Right atrium auricular region (tissue), 2 donors: ENCODE measurements at regions not wholly inside any gene's neighbourhood (a gene's known extent, or its start where the extent isn't known, plus 50 kb on each side); places are given as distances from the start of the nearest gene placed in this dataset.

Source experiments
- DNase-seq: peaks from one replicate; pipeline ENCODE4 v3.0.0-alpha.2; 2019; ENCODE audit warnings: low spot score
- H3K27ac ChIP-seq, 2 donors: fragments of 200-600 bp; sonication (generic); 1 replicate in 1 of 2; 2 replicates in 1 of 2; pipeline ENCODE4 v1.5.1; 2016 to 2019
- H3K27me3 ChIP-seq, 2 donors: fragments of 200-600 bp; sonication (generic); one replicate each; pipeline versions ENCODE4 v1.5.1 to v1.6.0; 2017 to 2019
- H3K36me3 ChIP-seq: fragments of 200-600 bp; sonication (generic); one replicate; pipeline ENCODE4 v1.5.1; 2016
- H3K4me1 ChIP-seq, 2 donors: fragments of 200-600 bp; sonication (generic); one replicate each; pipeline versions ENCODE4 v1.5.1 to v1.6.0; 2017 to 2019
- H3K4me3 ChIP-seq, 2 donors: fragments of 200-600 bp; sonication (generic); 1 replicate in 1 of 2; 2 replicates in 1 of 2; pipeline ENCODE4 v1.5.1; 2017 to 2019; ENCODE audit warnings: mild to moderate bottlenecking in 1 of 2, moderate library complexity in 1 of 2
- H3K9me3 ChIP-seq, 2 donors: fragments of 200-600 bp; sonication (generic); one replicate each; pipeline ENCODE4 v1.5.1; 2019
- CTCF ChIP-seq, 2 donors: fragments of 200-600 bp; sonication (generic); IDR thresholded peaks; one replicate each; pipeline ENCODE4 v1.5.1; 2019; ENCODE audit warnings: antibody characterized with exemption in 2 of 2

GRCh38 chr1:59177756-59178155 lies 119.1 kb upstream of the FGGY start:
- Histone ChIP-seq H3K36me3 (no peaks in the 10 kb centered on the region), H3K27ac (peak overlapping the region in 1 of 2 donors; percentile 15), H3K4me1 (peaks cover 0 to 17% of the 10 kb centered on the region in 2 donors), H3K27me3 (no peaks in the 10 kb centered on the region), H3K4me3 (no peak overlapping the region), H3K9me3 (no peaks in the 10 kb centered on the region)
- no peak for TF ChIP-seq CTCF (IDR thresholded peaks at IDR 0.05)
- no peak for DNase-seq

- Histone ChIP-seq H3K27me3 (no peaks in the 10 kb centered on the region), H3K36me3 (no peaks in the 10 kb centered on the region), H3K27ac (peak overlapping the region; percentile 32 to 56), H3K9me3 (no peaks in the 10 kb centered on the region), H3K4me3 (no peak overlapping the region), H3K4me1 (peaks cover 0 to 17% of the 10 kb centered on the region in 2 donors)
- DNase-seq = peak; percentile 75
- no peak for TF ChIP-seq CTCF (IDR thresholded peaks at IDR 0.05)
Observed at GRCh38 chr1:59178339-59179187, 118.3 kb upstream of the FGGY start.

- no peak for TF ChIP-seq CTCF (IDR thresholded peaks at IDR 0.05)
- Histone ChIP-seq H3K27ac (peak overlapping the region; percentile 34 to 56), H3K4me1 (peaks cover 0 to 17% of the 10 kb centered on the region in 2 donors)
Observed at GRCh38 chr1:59179673-59180072, 117.2 kb upstream of the FGGY start.

GRCh38 chr1:59180735-59181134 lies 116.2 kb upstream of the FGGY start:
- no peak overlapping the region for H3K4me3 ChIP-seq
- no peak for DNase-seq
- peaks cover 0 to 17% of the 10 kb centered on the region in 2 donors for H3K4me1 ChIP-seq
- H3K27ac ChIP-seq = peak overlapping the region; percentile 30 to 34
- no peaks in the 10 kb centered on the region for H3K9me3 ChIP-seq
- no peak for TF ChIP-seq CTCF (IDR thresholded peaks at IDR 0.05)
- H3K36me3 ChIP-seq = no peaks in the 10 kb centered on the region
- H3K27me3 ChIP-seq = no peaks in the 10 kb centered on the region

More at GRCh38 chr1:59179673-59180072, 117.2 kb upstream of the FGGY start:
- H3K9me3 ChIP-seq = no peaks in the 10 kb centered on the region
- no peak overlapping the region for H3K4me3 ChIP-seq
- H3K36me3 ChIP-seq = no peaks in the 10 kb centered on the region
- DNase-seq = no peak
- no peaks in the 10 kb centered on the region for H3K27me3 ChIP-seq

GRCh38 chr1:59183749-59184317 lies 113.1 kb upstream of the FGGY start:
- no peaks in the 10 kb centered on the region for H3K9me3 ChIP-seq
- no peak for TF ChIP-seq CTCF (IDR thresholded peaks at IDR 0.05)
- no peak overlapping the region for H3K4me3 ChIP-seq
- no peak for DNase-seq
- H3K36me3 ChIP-seq = no peaks in the 10 kb centered on the region
- no peak overlapping the region for H3K27ac ChIP-seq
- no peaks in the 10 kb centered on the region for H3K27me3 ChIP-seq
- H3K4me1 ChIP-seq = peaks cover 0 to 20% of the 10 kb centered on the region in 2 donors
